ENCODE measurements at regions not wholly inside any gene's neighbourhood (a gene's known extent, or its start where the extent isn't known, plus 50 kb on each side); places are given as distances from the start of the nearest gene placed in this dataset.

GRCh38 chr2:215791481-215791937 lies 221.8 kb downstream of the MREG start (continued):
- TF ChIP-seq CREBL2 (CRISPR knock-in tag; IDR thresholded peaks at IDR 0.05; ENCODE audit: borderline replicate concordance) (no peak), TSC22D2 (CRISPR knock-in tag; IDR thresholded peaks at IDR 0.05; ENCODE audit: borderline replicate concordance) (no peak), DZIP1 (CRISPR knock-in tag; IDR thresholded peaks at IDR 0.05) (no peak), MAF1 (CRISPR knock-in tag; IDR thresholded peaks at IDR 0.05; ENCODE audit: borderline replicate concordance) (no peak), ZNF790 (CRISPR knock-in tag; IDR thresholded peaks at IDR 0.05; ENCODE audit: borderline replicate concordance) (no peak), DMAP1 (CRISPR knock-in tag; IDR thresholded peaks at IDR 0.05) (0 out of 2 replicates have a peak, but pooled peaks have one; percentile 23), ZNF574 (CRISPR knock-in tag; IDR thresholded peaks at IDR 0.05) (0 out of 2 replicates have a peak, but pooled peaks have one; percentile 29), E2F2 (CRISPR knock-in tag; IDR thresholded peaks at IDR 0.05; ENCODE audit: borderline replicate concordance) (no peak), ZBTB26 (CRISPR knock-in tag; IDR thresholded peaks at IDR 0.05; ENCODE audit: borderline replicate concordance) (0 out of 2 replicates have a peak, but pooled peaks have one; percentile 38), RELA (CRISPR knock-in tag; IDR thresholded peaks at IDR 0.05) (peak; percentile 68; the same call in 1 of the 2 replicates), NFKB2 (CRISPR knock-in tag; IDR thresholded peaks at IDR 0.05; ENCODE audit: borderline replicate concordance) (no peak), YEATS4 (CRISPR knock-in tag; IDR thresholded peaks at IDR 0.05; ENCODE audit: borderline replicate concordance) (no peak), SP140L (CRISPR knock-in tag; IDR thresholded peaks at IDR 0.05; ENCODE audit: borderline replicate concordance) (peak; percentile 42; the same call in 1 of the 2 replicates), TBX2 (CRISPR knock-in tag; IDR thresholded peaks at IDR 0.05; ENCODE audit: borderline replicate concordance) (peak; percentile 78), ATF5 (CRISPR knock-in tag; IDR thresholded peaks at IDR 0.05; ENCODE audit: low read depth) (no peak), MTERF4 (CRISPR knock-in tag; IDR thresholded peaks at IDR 0.05) (no peak), ARNT2 (CRISPR knock-in tag; IDR thresholded peaks at IDR 0.05; ENCODE audit: low read depth) (no peak), ZNF720 (CRISPR knock-in tag; IDR thresholded peaks at IDR 0.05) (no peak), POLR2G (IDR thresholded peaks at IDR 0.05; ENCODE audit: low read depth, low read length) (peak; percentile 60; the same call in 1 of the 2 replicates), KAT7 (CRISPR knock-in tag; IDR thresholded peaks at IDR 0.05; ENCODE audit: borderline replicate concordance) (peak; percentile 51; the same call in 1 of the 2 replicates)

All from HepG2 (cell line).